AG04450 (cell line): ENCODE measurements at regions not wholly inside any gene's neighbourhood (a gene's known extent, or its start where the extent isn't known, plus 50 kb on each side); places are given as distances from the start of the nearest gene placed in this dataset. TPM values are rescaled to one million over a fixed set of nuclear protein-coding genes. Genes with fewer than 3 reads are reported as not detected.

Source experiments
- CTCF ChIA-PET: fragments of 300-600, 350-600 bp; formaldehyde crosslinking; extraction: SDS; loops from one replicate; lab custom pipeline; 2022; ENCODE audit warnings: antibody characterized with exemption, inconsistent platforms; lab: Charles Lee
- POLR2A ChIA-PET: fragments of 350-600 bp; formaldehyde crosslinking; extraction: SDS; loops from one replicate; lab custom pipeline; 2021; ENCODE audit warnings: antibody characterized with exemption, inconsistent platforms; lab: Yijun Ruan, JAX
- DNase-seq: peaks from one replicate; pipeline ENCODE4 v3.0.0-alpha.2; 2011; ENCODE audit warnings: low read depth, low spot score
- H3K27ac ChIP-seq: one replicate; pipeline ENCODE4 v1.5.1; 2012; ENCODE audit warnings: low read depth, low read length, control low read depth
- H3K27me3 ChIP-seq: one replicate; pipeline ENCODE4 v1.6.0; 2012; ENCODE audit warnings: low read length; ENCODE audit not compliant: control insufficient read depth, insufficient read depth
- H3K4me3 ChIP-seq: 2 replicates; pipeline ENCODE4 v1.5.1; 2011; ENCODE audit warnings: mild to moderate bottlenecking, low read depth, low read length, control low read depth
- H3K9me3 ChIP-seq: 2 replicates; pipeline ENCODE4 v1.5.1; 2012; ENCODE audit warnings: low read length; ENCODE audit not compliant: control insufficient read depth, insufficient read depth
- small RNA-seq: library from RNA; depleted of rRNA; stranded (forward); fragments of <200 nt; gene quantifications from one replicate; pipeline ENCODE3, GENCODE V24; 2012; ENCODE audit warnings: low read depth; ENCODE audit not compliant: insufficient read length
- TF ChIP-seq, protein P1 (sequence below): IDR thresholded peaks from 2 replicates; pipeline ENCODE4 v1.5.1; 2011; ENCODE audit warnings: low read depth, low read length, control low read depth, inconsistent platforms

DNA sequence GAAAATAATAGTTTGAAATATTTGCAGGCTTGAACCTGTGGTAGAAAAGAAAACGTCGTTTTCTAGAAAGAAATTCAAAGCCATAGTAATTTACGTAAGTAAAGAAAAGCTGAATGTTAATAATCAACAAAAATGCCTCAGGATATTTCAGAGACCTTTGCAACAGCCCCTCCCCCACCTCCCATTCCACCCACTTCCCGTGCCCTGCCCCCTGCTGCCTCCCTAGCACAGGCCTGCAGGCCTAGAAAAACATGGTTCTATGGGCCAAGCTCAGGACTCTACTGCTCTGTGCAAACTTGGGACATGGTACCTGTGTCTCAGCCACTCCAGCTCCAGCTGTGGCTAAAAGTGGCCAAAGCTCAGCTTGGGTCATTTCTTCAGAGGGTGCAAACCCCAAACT is 223.4 kb upstream of the RBMY1B start:
- ChIA-PET POLR2A (no interaction called here), CTCF (no interaction called here)
- TF ChIP-seq, protein P1, sequence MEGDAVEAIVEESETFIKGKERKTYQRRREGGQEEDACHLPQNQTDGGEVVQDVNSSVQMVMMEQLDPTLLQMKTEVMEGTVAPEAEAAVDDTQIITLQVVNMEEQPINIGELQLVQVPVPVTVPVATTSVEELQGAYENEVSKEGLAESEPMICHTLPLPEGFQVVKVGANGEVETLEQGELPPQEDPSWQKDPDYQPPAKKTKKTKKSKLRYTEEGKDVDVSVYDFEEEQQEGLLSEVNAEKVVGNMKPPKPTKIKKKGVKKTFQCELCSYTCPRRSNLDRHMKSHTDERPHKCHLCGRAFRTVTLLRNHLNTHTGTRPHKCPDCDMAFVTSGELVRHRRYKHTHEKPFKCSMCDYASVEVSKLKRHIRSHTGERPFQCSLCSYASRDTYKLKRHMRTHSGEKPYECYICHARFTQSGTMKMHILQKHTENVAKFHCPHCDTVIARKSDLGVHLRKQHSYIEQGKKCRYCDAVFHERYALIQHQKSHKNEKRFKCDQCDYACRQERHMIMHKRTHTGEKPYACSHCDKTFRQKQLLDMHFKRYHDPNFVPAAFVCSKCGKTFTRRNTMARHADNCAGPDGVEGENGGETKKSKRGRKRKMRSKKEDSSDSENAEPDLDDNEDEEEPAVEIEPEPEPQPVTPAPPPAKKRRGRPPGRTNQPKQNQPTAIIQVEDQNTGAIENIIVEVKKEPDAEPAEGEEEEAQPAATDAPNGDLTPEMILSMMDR, result no peak
- no peaks in the 10 kb centered on the region for H3K9me3 ChIP-seq
- H3K27me3 ChIP-seq, result no peaks in the 10 kb centered on the region
- DNase-seq, result no peak
- no peak overlapping the region for H3K27ac ChIP-seq
- no peak overlapping the region for H3K4me3 ChIP-seq

DNA sequence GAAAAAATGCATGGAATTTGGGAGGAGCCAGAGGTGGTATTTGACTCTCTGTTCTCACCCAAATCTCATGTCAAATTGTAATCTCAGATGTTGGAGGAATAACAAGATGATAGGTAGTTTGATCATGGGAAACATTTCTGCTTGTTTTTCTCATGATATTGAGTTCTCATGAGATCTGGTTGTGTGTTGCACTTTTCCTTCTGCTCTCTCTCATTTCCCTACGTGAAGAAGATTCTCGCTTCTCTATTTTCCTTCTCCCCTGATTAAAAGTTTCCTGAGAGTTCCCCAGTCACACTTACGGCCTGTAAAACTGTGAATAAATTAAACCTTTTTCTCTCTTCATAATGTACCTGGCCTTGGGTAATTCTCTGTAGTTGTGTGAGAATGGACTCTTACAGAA is 222.2 kb upstream of the RBMY1B start:
- TF ChIP-seq, protein P1, result no peak
- Histone ChIP-seq H3K27ac (no peak overlapping the region), H3K9me3 (no peaks in the 10 kb centered on the region; the same call in 1 of the 2 replicates), H3K27me3 (no peaks in the 10 kb centered on the region), H3K4me3 (no peak overlapping the region)
- CTCF ChIA-PET, result no interaction called here
- POLR2A ChIA-PET, result no interaction called here
- no peak for DNase-seq

DNA sequence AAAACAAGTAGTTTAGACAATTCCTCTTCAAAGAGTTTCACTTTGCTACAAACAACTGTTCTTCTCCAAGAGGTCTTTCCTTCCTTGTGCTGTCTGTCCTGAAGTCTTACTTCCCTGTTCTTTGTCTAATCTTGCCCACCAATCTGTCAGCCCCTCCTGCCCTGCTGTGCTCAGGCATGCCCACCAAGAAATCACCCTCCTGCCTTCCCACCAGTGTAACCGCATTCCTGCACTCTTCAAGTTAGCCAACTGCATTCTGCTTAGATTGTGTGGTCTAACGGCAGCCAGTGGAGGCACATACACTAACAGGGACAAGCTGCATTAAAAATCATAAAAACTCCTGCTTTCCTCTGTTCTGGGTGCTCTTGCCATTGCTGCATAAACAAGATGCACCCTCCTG is 215.9 kb upstream of the RBMY1B start:
- DNase-seq, result no peak
- CTCF ChIA-PET, result no interaction called here
- Histone ChIP-seq H3K9me3 (no peaks in the 10 kb centered on the region; the same call in 1 of the 2 replicates), H3K27ac (no peak overlapping the region), H3K4me3 (no peak overlapping the region), H3K27me3 (no peaks in the 10 kb centered on the region)
- TF ChIP-seq, protein P1, result no peak
- POLR2A ChIA-PET, result no interaction called here

DNA sequence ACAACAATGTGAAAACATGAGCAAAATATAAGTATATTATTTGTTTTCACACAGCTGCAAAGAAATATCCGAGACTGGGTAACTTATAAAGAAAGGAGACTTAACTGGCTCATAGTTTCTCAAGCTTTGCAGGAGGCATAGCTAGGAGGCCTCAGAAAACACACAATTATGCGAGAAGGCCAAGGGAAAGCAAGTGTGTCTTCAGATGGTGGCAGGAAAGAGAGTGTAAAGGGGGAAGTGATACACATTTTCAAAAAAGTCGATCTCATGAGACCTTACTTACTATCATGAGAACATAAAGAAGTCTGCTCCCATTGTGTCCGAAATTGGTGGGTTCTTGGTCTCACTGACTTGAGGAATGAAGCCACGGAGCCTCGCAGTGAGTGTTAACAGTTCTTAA is 208.9 kb upstream of the RBMY1B start:
- CTCF ChIA-PET, result no interaction called here
- H3K9me3 ChIP-seq, result peaks cover 7% of the 10 kb centered on the region
- no peak for DNase-seq
- no peaks in the 10 kb centered on the region for H3K27me3 ChIP-seq
- no peak overlapping the region for H3K27ac ChIP-seq
- H3K4me3 ChIP-seq, result no peak overlapping the region
- TF ChIP-seq, protein P1, result no peak
- POLR2A ChIA-PET, result no interaction called here

DNA sequence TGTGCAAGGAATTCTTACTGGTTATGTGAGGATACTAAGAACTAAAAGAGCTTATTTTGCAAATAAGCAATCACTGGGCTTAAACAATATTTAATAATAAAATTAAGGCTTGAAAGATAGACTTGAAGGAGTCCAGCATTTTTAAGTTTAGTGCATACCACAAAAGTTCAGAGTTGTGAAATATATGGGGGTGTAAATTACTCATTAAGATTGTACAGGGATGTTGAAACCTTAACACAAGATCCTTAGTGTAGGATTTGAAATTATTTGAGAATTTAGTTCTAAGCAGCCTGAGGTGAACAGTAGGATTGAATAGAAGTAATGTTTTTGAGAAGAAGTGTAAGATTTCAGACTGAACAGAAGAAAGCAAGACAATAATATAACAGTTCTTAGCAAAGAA is 195.8 kb upstream of the RBMY1B start:
- no peaks in the 10 kb centered on the region for H3K27me3 ChIP-seq
- H3K27ac ChIP-seq, result no peak overlapping the region
- TF ChIP-seq, protein P1, result no peak
- H3K9me3 ChIP-seq, result peaks cover under 1% of the 10 kb centered on the region; the same call in 1 of the 2 replicates
- CTCF ChIA-PET, result no interaction called here
- no peak overlapping the region for H3K4me3 ChIP-seq
- DNase-seq, result no peak
- POLR2A ChIA-PET, result no interaction called here

Small RNAs in the stretch of these regions (small RNA-seq; reads per million reads assigned to genes)
- gene TMEM167AP1, result not detected
